CD4-positive, alpha-beta T cell treated with Interleukin-2 at 100 ng/mL for 4 hours (primary cell): ENCODE measurements at regions not wholly inside any gene's neighbourhood (a gene's known extent, or its start where the extent isn't known, plus 50 kb on each side); places are given as distances from the start of the nearest gene placed in this dataset.

Experiments
- DNase-seq: peaks from one replicate; pipeline ENCODE4 v3.0.0-alpha.2; 2020; ENCODE audit warnings: low spot score

DNA sequence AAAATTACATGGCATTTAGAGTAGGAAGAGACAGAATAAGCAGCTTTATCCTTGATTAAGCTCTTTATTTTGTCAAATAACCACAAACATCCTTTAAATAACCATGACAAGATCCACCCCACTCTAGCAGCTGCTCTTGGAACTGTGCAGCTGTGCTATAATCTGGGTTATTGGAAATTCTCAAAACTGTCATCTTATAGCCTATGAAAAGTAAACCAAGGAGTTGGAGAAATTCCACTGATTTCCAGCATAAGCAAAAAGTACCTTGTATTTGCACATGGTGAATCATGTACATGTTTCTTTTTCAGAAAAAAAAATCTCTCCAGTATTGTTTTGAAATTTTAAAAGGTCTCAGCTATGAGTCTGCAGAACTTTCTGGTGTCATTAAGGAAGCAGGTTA, 88.8 kb upstream of the ABI3BP start:
- DNase-seq = no peak

DNA sequence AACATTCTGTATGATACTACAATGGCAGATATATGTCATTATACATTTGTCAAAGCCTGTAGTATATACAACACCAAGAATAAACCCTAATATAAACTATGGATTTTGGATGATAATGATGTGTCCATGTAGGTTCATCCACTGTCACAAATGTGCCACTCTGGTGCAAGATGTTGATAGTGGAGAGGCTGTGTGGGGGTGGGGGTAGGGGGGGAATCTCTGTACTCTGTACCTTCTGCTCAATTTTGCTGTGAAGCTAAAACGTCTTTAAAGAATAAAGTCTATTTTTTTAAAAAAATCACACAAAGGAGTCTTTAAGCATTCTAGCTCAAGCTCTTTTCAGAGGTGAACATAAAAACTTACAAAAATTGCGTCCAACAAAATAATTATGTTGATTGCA, 88.2 kb upstream of the ABI3BP start:
- DNase-seq = no peak

DNA sequence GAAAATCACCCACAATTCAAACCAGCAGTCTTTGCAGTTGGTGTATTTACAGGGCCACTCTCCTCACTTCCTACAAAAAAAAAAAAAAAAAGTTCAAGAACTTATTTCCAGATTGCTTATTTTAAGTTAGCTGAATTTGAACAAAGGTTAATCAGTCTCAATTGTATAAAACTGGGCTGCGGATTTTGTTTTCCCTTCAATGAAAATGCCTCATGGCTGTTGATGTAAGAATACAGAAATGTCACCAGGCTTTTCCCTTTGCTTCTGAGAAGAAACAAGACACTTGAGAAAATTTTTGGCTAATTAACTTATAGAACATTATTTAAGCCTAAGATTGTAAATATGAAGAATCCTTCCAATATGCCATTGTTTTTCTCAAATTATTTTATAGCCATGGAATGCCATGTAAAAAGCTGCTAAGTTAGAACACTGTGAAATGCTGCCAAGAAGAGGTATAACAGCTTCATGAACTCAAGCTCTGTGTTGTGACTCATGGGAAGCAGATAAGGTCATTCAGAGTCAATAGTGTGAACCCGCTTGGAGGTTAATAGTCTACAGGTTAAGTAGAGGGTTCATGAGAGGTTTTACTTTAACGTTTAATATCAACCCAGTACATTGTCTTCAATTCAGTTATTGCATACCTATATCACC, 84.3 kb upstream of the ABI3BP start:
- DNase-seq = no peak

DNA sequence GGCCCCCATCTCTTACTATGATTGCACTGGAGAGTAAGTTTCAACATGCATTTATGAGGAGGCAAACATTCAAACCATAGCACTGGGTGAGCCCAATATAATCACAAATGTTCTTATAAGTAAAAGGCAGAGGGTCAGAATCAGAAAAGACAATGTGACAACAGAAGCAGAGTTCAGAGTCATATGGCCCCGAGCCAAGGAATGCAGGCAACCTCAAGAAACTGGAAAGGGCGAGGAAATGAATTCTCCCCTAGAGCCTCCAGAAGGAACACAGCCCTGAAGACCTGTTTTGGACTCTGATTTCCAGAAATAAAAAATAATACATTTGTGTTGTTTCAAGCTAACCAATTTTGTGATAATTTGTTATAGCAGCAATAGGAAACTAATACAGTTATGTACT, 81.3 kb upstream of the ABI3BP start:
- no peak for DNase-seq

DNA sequence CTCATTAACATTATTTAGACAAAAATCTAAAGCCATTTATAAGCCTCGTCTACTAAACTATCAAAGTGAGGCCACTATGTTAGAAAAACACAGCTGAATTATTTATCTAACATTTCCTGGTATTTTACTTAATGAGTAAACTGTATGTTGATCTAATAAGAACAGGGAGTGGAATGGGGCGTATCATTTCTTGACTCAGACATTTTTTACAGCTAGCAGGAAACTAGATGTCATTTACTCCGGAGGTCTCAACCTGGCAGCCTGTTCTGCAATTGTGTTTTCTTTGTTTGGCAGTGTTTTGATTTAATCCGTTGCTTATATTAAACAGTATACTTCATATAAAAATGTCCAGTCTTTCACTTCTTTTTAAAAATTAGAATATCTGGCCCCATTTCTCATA, 79.1 kb upstream of the ABI3BP start:
- no peak for DNase-seq

DNA sequence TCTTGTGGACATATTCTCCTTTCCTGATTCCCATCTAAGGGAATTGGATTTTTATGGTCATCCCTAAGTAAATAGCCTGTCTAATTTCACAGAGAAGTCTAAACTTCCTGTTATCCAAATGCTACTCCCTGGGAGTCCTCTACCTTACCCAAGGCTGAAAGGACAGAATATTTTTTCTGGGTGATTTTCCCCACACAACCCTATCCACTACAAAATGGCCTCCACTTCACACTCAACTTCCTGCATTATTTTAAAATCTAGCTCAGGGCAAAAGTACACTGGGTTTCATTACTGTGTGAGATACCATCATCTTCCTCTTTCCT, 77.5 kb upstream of the ABI3BP start:
- DNase-seq = no peak

GRCh38 chr3:101069901-101070798, 76.9 kb upstream of the ABI3BP start:
- DNase-seq = peak; percentile 44

GRCh38 chr3:101068876-101069606, 75.8 kb upstream of the ABI3BP start:
- DNase-seq = no peak

- DNase-seq = no peak
Measured at GRCh38 chr3:101066711-101067129, 73.5 kb upstream of the ABI3BP start.

GRCh38 chr3:101065962-101066361, 72.7 kb upstream of the ABI3BP start:
- DNase-seq = no peak

DNA sequence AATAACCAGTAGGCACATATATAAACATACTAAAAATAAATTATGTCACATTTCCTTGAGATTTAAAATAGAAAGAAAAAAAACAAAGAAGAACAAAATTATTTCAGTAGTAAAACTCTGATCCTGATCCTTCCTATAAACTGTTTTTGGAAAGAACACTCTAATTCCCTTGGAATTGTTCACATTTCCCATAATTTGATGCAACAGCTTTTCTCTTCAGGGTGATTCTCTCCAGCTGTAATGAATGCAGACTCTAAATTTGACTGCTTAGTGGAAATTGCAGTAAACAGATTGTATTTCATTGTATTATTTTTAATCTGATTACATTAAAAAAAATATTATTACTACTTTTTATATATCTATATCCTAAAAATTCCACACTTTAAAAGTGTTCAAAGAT, 70.2 kb upstream of the ABI3BP start:
- DNase-seq = no peak

- DNase-seq = no peak
Measured at GRCh38 chr3:101061312-101061711, 68.1 kb upstream of the ABI3BP start.

DNA sequence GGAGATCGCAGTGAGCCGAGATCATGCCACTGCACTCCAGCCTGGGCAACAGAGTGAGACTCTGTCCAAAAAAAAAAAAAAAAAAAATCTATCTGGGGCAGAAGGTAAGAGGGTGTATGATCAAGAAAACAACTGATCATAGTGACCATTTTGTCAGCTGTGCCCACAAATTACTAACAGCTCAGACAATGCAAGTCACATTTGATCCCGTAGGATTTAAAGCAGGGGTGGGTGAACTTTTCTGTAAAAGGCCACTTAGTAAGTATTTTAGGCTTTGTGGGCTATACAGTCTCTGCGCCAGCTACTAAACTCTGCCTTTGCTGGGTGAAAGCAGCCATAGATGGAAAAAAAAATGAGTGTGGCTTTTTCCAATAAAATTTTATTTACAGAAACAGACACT, 57.6 kb upstream of the ABI3BP start:
- no peak for DNase-seq

DNA sequence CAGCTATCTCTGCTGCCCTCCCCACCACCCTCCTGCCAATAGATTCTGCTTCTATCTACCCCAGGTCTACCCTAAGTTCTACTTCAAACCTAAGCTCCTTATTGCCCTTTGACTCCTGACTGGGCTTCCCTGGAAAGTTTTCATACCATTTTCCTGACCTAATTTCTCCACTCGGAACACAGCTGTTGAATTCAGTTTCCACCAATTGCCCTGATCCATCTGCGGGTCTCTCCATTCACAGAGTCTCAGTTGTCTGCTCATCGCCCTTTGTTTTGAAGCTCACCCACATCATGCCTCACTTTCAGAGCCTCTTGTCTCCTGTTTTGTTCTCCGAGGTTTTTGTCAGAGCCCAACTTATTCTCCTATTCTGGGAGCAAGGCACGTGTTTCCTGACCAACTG, 56.8 kb upstream of the ABI3BP start:
- no peak for DNase-seq

- no peak for DNase-seq
Measured at GRCh38 chr3:101049532-101049931, 56.3 kb upstream of the ABI3BP start.

- no peak for DNase-seq
Measured at GRCh38 chr3:101043687-101044078, 50.5 kb upstream of the ABI3BP start.

DNA sequence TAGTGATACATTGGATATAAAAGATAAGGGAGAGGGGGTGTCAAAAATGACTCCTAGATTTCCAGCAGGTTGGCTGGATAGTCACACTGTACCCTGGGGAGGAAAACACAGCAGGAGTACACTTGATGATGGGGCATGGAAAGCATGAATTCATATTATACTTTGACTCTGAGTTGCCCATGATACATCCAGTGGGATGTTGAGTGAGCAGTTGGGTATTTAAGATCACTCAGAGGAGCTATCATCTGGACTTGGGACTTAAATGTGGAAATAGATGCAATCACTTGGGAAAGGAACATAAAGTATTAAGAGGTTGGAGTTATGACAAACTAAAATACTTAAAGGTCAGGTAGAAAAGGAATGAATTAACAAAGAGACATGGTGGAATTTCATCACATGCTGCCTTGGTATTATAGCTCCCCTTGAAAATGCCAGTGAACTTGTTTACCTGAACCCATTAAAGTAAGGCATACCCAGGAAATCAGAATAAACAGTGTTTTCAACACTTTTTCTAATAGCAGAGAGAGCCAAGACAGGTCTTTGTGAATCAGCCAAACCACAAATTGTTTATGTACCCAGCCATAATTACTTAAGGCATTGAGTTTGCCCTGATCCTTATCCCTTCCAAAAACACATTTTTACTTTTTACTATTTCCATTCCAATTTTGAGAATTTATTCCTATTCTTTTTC, 49.9 kb upstream of the ABI3BP start:
- no peak for DNase-seq
